Mesodermal cell (in vitro differentiated cells): ENCODE measurements at regions not wholly inside any gene's neighbourhood (a gene's known extent, or its start where the extent isn't known, plus 50 kb on each side); places are given as distances from the start of the nearest gene placed in this dataset.

Experiments used
- H3K27ac ChIP-seq: 2 replicates; pipeline ENCODE4 v1.7.0; 2013; ENCODE audit warnings: mild to moderate bottlenecking, low read depth, low read length, moderate library complexity; ENCODE audit not compliant: severe bottlenecking
- H3K36me3 ChIP-seq: 2 replicates; pipeline ENCODE4 v1.7.1; 2013; ENCODE audit warnings: mild to moderate bottlenecking, low read length, moderate library complexity; ENCODE audit not compliant: control insufficient read depth, insufficient read depth
- H3K4me1 ChIP-seq: one replicate; pipeline ENCODE4 v1.7.1; 2013; ENCODE audit warnings: mild to moderate bottlenecking, low read length; ENCODE audit not compliant: insufficient read depth, control insufficient read depth, poor library complexity, severe bottlenecking
- H3K4me3 ChIP-seq: 2 replicates; pipeline ENCODE4 v1.7.0; 2013; ENCODE audit warnings: low read length, control low read depth, mild to moderate bottlenecking; ENCODE audit not compliant: insufficient read depth, poor library complexity, severe bottlenecking; ENCODE audit errors: extremely low read depth
- H3K9me3 ChIP-seq: 2 replicates; pipeline ENCODE4 v1.7.1; 2013; ENCODE audit warnings: mild to moderate bottlenecking, low read length, moderate library complexity; ENCODE audit not compliant: control insufficient read depth
- WGBS, 2 experiments: methylation state at CpG; one replicate each; pipeline ENCODE4 v1.1.5; 2013; ENCODE audit warnings: missing lambda C conversion rate in 2 of 2; ENCODE audit not compliant: insufficient coverage in 2 of 2; 5-methylcytosine and 5-hydroxymethylcytosine counted together

DNA sequence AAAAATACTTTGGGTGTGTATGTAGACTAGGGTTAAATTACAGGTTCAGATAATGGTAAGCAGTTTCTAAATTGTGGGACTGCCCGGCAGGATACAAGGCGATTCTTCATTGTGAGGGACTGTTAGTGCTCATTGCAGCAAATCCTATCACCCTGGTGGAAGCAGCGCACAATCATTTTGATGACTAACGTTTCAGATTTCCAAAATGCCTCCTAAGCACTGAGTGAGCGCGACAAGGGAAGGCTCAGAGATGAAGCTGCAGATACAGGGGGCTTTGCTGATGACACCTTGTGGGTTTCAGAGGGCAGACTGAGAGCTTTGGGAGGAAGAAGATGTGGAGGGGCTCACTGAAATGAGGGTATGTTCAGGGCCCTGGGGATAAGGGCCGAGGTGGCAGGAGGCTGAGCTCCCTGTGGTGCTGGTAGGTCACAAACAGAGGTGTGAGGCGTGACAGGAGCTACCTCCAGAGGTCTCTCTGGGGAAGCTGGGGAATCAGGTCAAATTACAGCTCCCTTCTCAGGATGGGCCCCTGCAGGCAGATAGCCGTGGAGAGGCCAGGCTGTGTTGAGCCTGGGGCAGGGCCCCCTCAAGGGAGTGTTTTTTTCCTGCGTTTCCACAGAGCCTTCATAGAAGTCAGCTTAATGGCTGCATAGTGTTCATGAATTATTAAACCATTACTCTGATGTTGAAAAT, 84.5 kb upstream of the FYN start:
- no peaks in the 10 kb centered on the region for H3K9me3 ChIP-seq
- H3K4me3 ChIP-seq = no peak overlapping the region
- H3K4me1 ChIP-seq = peaks cover 15% of the 10 kb centered on the region
- H3K36me3 ChIP-seq = no peaks in the 10 kb centered on the region
- 64 to 67% methylated on average over 7 to 9 of the region's 10 CpGs for WGBS, 2 experiments
- no peak overlapping the region for H3K27ac ChIP-seq

DNA sequence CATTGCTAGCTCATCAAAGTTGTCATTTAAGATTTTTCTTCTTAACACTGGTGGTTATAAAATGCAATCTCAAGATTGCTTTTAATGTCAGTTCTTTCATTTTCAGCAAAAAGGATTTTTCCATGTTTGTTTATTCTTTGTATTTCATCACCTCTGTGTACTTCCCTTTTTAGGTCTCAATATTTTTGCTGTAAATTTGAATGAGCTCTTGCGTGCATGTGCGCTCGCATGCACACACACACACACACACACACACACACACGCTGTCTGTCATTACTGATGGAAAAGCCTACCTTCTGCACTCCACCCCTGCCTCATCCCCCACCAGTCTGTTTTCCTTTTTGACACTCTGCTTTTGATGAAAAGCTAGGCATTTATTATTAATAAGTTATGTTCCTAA, 85.3 kb upstream of the FYN start:
- H3K9me3 ChIP-seq = peaks cover 4% of the 10 kb centered on the region
- WGBS, 2 experiments = 100% methylated on average over 3 of the region's 4 CpGs; no CpG with 5 or more reads in 1 of the 2 experiments

DNA sequence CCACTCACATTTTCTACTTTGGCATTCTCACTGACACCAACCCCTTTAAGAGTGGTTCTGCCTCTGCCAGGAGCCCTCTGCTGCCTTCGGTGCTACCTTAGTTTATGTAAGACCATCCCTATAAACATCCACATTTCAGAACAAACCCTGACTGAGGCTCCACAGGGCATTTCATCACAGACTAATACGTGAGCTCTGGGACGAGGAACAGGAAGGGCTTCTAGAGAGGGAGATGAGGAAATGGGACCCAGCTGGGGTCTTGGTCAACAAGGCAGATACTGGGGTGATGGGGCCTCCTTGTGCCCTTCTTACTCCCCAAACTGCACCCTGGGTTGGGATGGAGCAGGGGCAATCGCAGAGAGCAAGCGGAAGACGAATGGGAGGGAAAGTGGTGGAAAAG, 86.5 kb upstream of the FYN start:
- H3K4me1 ChIP-seq = peaks cover 15% of the 10 kb centered on the region
- peaks cover 4% of the 10 kb centered on the region for H3K9me3 ChIP-seq
- 86 to 94% methylated on average over 1 to 3 of the region's 6 CpGs for WGBS, 2 experiments
- no peaks in the 10 kb centered on the region for H3K36me3 ChIP-seq
- H3K27ac ChIP-seq = no peak overlapping the region
- H3K4me3 ChIP-seq = no peak overlapping the region

More for the DNA sequence above, 85.3 kb upstream of the FYN start:
- H3K27ac ChIP-seq = no peak overlapping the region
- no peaks in the 10 kb centered on the region for H3K36me3 ChIP-seq
- peaks cover 15% of the 10 kb centered on the region for H3K4me1 ChIP-seq
- no peak overlapping the region for H3K4me3 ChIP-seq

DNA sequence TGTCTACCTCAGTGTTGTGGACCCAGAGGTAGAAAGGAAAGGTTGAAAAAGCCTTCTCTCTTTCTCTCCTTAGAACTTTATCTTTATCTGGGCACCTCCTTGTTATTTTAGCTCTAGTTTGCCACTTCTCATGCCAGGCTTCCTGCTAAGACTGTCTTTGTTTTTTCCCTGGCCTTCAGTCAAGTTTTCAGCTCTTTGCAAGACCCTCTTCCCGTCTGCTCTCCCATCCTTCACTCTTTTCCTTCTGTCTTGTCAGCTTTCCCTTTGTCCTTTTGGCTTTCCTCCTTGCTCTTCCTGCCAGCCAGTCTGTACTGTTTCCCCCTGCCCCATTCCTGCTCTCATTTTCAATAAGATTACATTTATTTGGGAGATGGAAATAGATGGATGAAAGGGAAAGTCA, 86.8 kb upstream of the CCN6 start:
- H3K4me3 ChIP-seq = no peak overlapping the region
- WGBS, 2 experiments = 75 to 88% methylated on average over 1 of the region's 1 CpG
- H3K27ac ChIP-seq = no peak overlapping the region
- H3K4me1 ChIP-seq = peaks cover 11% of the 10 kb centered on the region
- no peaks in the 10 kb centered on the region for H3K36me3 ChIP-seq
- H3K9me3 ChIP-seq = peaks cover 4% of the 10 kb centered on the region

DNA sequence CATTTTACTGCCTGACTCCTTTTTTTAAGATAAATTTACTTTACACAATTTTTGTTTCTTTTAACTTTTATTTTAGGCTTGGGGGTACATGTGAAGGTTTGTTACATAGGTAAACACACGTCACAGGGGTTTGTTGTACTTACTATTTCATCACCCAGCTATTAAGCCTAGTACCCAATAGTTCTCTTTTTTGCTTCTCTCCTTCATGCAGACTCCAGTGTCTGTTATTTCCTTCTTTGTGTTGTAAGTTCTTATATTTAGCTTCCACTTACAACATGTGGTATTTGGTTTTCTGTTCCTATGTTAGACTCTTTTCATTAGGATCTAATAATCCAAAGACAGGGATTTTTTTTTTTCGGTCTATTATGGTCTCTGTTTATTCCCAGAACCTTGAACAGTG, 83.5 kb upstream of the CCN6 start:
- Histone ChIP-seq H3K36me3 (no peaks in the 10 kb centered on the region), H3K9me3 (no peaks in the 10 kb centered on the region), H3K27ac (no peak overlapping the region), H3K4me1 (peaks cover 29% of the 10 kb centered on the region), H3K4me3 (no peak overlapping the region)
- no CpG with 5 or more reads among the region's 2 CpGs for WGBS, 2 experiments

DNA sequence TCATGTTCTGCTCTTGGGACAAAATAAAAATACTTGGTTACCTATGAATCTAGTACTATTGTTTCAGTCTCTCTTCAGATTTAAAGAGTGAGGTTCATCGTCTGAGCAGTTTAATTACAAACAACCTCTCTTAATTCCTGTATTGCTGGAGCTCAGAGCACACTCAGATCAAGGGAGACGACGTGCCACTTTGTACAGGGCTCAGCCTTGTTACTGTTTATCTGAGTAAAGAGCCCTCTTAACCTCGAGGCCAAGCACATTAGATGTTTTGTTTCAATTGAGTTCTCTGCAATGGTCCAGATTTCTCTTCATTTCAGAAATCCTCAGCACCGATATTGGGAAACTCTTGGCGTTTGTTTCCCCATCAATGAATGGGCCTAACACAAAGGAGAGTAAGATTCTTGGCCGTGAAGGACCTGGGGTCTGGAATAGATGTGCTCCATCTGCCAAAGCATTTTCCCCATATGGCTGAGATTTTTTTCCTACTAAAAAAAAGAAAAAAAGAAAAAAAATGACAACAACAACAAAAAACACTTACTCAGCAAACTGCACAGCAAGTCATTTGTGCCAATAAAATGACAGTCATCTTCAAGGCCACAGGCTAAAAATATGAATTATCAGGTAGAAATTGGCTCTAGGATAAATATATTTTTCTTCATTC, 82.6 kb upstream of the CCN6 start:
- no peaks in the 10 kb centered on the region for H3K9me3 ChIP-seq
- H3K27ac ChIP-seq = peak overlapping the region; percentile 23
- 90 to 94% methylated on average over 2 to 4 of the region's 7 CpGs for WGBS, 2 experiments
- H3K36me3 ChIP-seq = no peaks in the 10 kb centered on the region
- H3K4me1 ChIP-seq = peaks cover 29% of the 10 kb centered on the region
- H3K4me3 ChIP-seq = no peak overlapping the region

DNA sequence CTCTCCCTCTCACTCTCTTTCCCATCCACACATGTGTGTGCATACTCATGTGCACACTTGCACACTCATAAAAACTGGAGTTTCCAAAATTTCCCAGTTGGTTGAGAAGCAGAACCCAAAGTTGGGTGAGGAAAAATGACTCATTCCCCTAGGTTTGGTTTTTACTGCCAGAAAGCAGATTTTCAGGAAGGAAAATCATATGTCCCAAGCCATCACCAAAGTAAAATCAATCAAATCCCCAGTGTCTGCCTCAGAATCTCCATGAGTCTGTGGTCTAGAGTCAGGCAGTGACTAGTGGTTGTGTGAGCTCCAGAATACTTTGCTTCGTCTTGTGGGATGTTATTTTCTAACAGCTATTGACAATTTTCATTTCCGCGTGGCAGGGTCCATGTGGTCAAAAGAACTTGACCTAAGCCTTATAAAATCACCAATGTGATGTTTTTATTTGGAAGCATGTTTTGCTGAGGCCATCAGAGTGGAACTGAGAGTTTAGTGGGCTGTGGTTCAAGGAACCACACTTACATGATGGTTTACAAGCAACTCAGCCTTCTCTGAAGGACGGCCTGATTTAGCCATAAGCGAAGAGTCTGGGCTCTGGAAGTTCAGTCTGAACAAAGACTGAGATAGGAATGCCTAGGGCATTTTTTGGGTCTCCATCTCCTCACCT, 81.9 kb upstream of the CCN6 start:
- no peaks in the 10 kb centered on the region for H3K36me3 ChIP-seq
- H3K4me1 ChIP-seq = peaks cover 29% of the 10 kb centered on the region
- no peaks in the 10 kb centered on the region for H3K9me3 ChIP-seq
- H3K4me3 ChIP-seq = no peak overlapping the region
- H3K27ac ChIP-seq = peak overlapping the region; percentile 92
- WGBS, 2 experiments = 95 to 100% methylated on average over 1 to 2 of the region's 5 CpGs

DNA sequence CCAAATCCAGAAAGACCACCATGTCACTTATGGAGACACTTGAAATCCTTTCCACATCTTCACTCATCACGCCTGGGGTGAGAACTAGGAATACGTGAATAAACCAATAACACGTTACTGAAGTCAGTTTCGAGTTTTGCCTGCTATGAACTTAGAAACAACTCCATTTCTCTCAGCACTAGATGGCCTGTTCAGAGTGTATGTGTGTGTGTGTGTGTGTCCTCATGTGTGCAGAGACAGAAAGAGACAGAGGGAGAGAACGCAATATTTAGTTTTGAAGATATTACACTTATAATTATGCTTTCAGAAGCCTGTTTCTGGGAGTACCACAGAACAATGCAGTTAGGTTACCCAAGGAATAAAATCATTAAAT, 81.2 kb upstream of the CCN6 start:
- Histone ChIP-seq H3K36me3 (no peaks in the 10 kb centered on the region), H3K27ac (peak overlapping the region; percentile 92), H3K4me3 (no peak overlapping the region), H3K9me3 (no peaks in the 10 kb centered on the region), H3K4me1 (peaks cover 36% of the 10 kb centered on the region)
- 95 to 100% methylated on average over 2 to 3 of the region's 5 CpGs for WGBS, 2 experiments

DNA sequence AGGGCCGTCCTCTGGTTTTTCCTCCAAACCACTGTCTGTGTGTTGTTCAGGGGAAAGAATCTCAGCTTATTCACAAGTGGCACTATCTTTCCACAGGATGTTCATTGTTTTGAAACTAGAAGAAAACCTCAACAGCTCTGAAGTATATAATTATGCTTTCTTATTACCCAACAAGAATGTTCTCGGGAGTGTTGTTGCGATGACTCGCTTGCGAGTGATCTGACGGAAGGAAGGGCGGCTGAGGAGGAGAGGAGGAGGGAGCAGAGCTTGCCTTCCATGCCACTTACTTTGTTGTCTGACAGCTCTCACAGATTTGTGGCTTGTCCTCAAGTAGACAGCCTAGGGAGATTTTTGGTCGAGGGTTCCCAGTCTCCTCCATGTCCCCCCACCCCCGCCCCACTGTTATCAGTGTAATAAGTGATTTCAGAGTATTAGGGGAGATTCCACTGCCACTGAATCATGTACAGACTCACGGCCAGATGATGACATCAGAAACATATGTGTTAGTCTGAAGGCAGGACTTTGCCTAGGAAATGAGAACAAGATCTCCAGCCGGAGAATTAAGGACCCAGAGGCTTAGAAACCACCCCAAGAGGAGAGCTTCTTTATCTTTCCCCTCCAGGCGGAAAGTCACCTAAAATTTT, 80.7 kb upstream of the CCN6 start:
- Histone ChIP-seq H3K4me3 (no peak overlapping the region), H3K27ac (peak overlapping the region; percentile 92), H3K9me3 (no peaks in the 10 kb centered on the region), H3K36me3 (no peaks in the 10 kb centered on the region), H3K4me1 (peaks cover 37% of the 10 kb centered on the region)
- 11 to 28% methylated on average over 5 to 6 of the region's 12 CpGs for WGBS, 2 experiments

DNA sequence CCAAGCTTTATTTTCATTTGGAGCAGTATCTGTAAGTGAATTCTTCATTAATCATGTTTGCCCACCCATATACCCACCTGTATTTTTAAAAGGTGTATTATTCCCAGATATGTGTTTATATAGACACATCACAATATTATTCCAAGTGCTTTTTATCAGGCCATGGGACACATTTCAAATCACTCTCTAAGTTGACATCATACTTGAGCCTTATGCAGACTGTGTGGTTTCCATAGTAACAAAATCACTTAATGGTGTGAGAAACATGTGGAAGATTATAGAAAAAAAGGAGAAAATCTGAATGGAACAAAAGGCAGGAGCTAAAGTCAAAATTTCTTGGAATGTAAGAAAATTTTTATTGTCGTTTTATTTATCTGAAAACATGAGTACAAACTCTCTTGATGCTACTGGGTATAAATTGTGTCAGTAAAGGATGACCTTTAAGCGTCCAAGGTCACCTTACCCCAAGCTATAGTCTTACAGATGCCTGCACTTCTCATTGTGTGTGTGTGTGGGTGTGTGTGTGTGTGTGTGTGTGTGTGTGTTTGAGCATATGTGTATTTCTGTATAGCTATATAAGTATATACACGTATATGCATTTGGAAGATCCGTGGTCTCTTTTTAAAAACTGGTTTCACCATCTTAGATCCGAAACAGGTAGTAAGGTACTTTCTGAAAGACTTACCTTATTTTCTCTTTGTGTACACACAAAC, 79.8 kb upstream of the CCN6 start:
- no peak overlapping the region for H3K4me3 ChIP-seq
- no peaks in the 10 kb centered on the region for H3K36me3 ChIP-seq
- H3K27ac ChIP-seq = peak overlapping the region; percentile 92
- no peaks in the 10 kb centered on the region for H3K9me3 ChIP-seq
- H3K4me1 ChIP-seq = peaks cover 42% of the 10 kb centered on the region
- WGBS, 2 experiments = 83 to 100% methylated on average over 1 to 2 of the region's 5 CpGs
